Caco-2 (cell line): ENCODE measurements at regions not wholly inside any gene's neighbourhood (a gene's known extent, or its start where the extent isn't known, plus 50 kb on each side); places are given as distances from the start of the nearest gene placed in this dataset.

ENCODE experiments used
- BruUV-seq: library from RNA; stranded (reverse); fragments of 400-500 nt; replicated peaks from 2 replicates; lab custom pipeline; 2021; lab: Mats Ljungman, UMichigan
- CTCF ChIA-PET: fragments of 300-600 bp; sonication (Branson Sonifier 250); formaldehyde crosslinking; loops from one replicate; lab custom pipeline; 2022; ENCODE audit warnings: antibody characterized with exemption; lab: Charles Lee
- POLR2A ChIA-PET: fragments of 300-600 bp; sonication (Branson Sonifier 250); formaldehyde crosslinking; loops from one replicate; lab custom pipeline; 2022; ENCODE audit warnings: antibody characterized with exemption; lab: Charles Lee
- DNase-seq, 2 experiments: peaks; one replicate each; pipeline versions ENCODE4 v3.0.0 to v3.0.0-alpha.2; 2020 to 2022
- H3K27me3 ChIP-seq: replicated peaks from 2 replicates; pipeline ENCODE4 v1.6.0; 2011; ENCODE audit warnings: low read length; ENCODE audit not compliant: control insufficient read depth, insufficient read depth
- H3K36me3 ChIP-seq: 2 replicates; pipeline ENCODE4 v1.5.1; 2011; ENCODE audit warnings: low read length; ENCODE audit not compliant: control insufficient read depth, insufficient read depth
- H3K4me1 ChIP-seq: fragments of 250-450 bp; sonication (Bioruptor Pico); 2 replicates; pipeline ENCODE4 v1.5.1; 2020; ENCODE audit warnings: mild to moderate bottlenecking
- H3K4me3 ChIP-seq: 2 replicates; pipeline ENCODE4 v1.5.1; 2011; ENCODE audit warnings: low read depth, mild to moderate bottlenecking, control low read depth, low read length
- H3K9me3 ChIP-seq: fragments of 250-450 bp; sonication (Bioruptor Pico); 2 replicates; pipeline ENCODE4 v1.5.1; 2020; ENCODE audit warnings: mild to moderate bottlenecking, moderate library complexity
- H3K27ac Mint-ChIP-seq: one replicate; pipeline ENCODE4 v1.8.0; 2022; ENCODE audit warnings: mixed read lengths; ENCODE audit not compliant: unreplicated experiment
- H3K27me3 Mint-ChIP-seq: one replicate; pipeline ENCODE4 v1.8.0; 2022; ENCODE audit warnings: mixed read lengths; ENCODE audit not compliant: insufficient read depth, unreplicated experiment
- H3K36me3 Mint-ChIP-seq: one replicate; pipeline ENCODE4 v1.8.0; 2022; ENCODE audit warnings: mild to moderate bottlenecking, mixed read lengths; ENCODE audit not compliant: insufficient read depth, unreplicated experiment
- H3K4me1 Mint-ChIP-seq: one replicate; pipeline ENCODE4 v1.8.0; 2022; ENCODE audit warnings: low read depth, mixed read lengths; ENCODE audit not compliant: unreplicated experiment
- H3K4me3 Mint-ChIP-seq: one replicate; pipeline ENCODE4 v1.8.0; 2022; ENCODE audit warnings: mild to moderate bottlenecking, moderate library complexity, mixed read lengths; ENCODE audit not compliant: unreplicated experiment
- H3K9me3 Mint-ChIP-seq: one replicate; pipeline ENCODE4 v1.8.0; 2022; ENCODE audit warnings: mixed read lengths; ENCODE audit not compliant: unreplicated experiment
- intact Hi-C: fragments of 100-400 bp; cut with micrococcal nuclease; formaldehyde crosslinking; loops from one replicate; pipeline ENCODE4 v1.10.0; 2022; ENCODE audit not compliant: unreplicated experiment
- TF ChIP-seq, protein P1 (sequence below), 2 experiments: fragments of 200-600 bp in 1 of 2; IDR thresholded peaks; 1 replicate in 1 of 2; 2 replicates in 1 of 2; pipeline versions ENCODE4 v1.5.1 to v1.8.0; 2011 to 2022; ENCODE audit warnings: antibody characterized with exemption in 1 of 2, control low read depth in 1 of 2, inconsistent platforms in 1 of 2, low read depth in 1 of 2, low read length in 1 of 2, mild to moderate bottlenecking in 1 of 2, moderate library complexity in 1 of 2; ENCODE audit not compliant: insufficient read depth in 1 of 2, severe bottlenecking in 1 of 2, unreplicated experiment in 1 of 2

DNA sequence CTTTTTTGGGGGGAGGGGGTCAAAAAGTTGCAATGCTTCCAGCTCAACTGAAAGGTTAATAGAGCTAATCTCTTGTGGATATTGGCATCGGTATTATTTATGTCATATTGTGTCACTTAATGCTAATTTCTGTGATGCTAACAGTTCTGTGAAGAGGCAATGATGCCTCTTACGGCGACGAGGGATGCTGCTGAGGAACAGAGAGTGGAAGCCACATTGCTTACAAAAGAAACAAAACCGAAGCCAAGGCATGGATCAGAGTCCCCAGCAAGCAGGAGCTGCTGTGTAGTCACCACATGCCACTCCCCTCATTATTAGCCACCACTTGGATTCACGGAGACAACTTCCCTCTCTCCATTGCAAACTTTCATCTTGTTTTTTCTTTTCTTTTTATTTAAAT lies 536.5 kb upstream of the MGMT start:
- Mint-ChIP-seq H3K27ac (no peak overlapping the region), H3K4me1 (no peaks in the 10 kb centered on the region), H3K36me3 (no peaks in the 10 kb centered on the region), H3K4me3 (no peak overlapping the region), H3K27me3 (peaks cover 19% of the 10 kb centered on the region), H3K9me3 (no peaks in the 10 kb centered on the region)
- Histone ChIP-seq H3K4me3 (no peak overlapping the region), H3K4me1 (no peaks in the 10 kb centered on the region), H3K9me3 (0 out of 2 replicates have a peak, but pooled peaks cover 4% of the 10 kb centered on the region), H3K36me3 (no peaks in the 10 kb centered on the region), H3K27me3 (no peaks in the 10 kb centered on the region)
- DNase-seq, result no peak
- TF ChIP-seq, protein P1, sequence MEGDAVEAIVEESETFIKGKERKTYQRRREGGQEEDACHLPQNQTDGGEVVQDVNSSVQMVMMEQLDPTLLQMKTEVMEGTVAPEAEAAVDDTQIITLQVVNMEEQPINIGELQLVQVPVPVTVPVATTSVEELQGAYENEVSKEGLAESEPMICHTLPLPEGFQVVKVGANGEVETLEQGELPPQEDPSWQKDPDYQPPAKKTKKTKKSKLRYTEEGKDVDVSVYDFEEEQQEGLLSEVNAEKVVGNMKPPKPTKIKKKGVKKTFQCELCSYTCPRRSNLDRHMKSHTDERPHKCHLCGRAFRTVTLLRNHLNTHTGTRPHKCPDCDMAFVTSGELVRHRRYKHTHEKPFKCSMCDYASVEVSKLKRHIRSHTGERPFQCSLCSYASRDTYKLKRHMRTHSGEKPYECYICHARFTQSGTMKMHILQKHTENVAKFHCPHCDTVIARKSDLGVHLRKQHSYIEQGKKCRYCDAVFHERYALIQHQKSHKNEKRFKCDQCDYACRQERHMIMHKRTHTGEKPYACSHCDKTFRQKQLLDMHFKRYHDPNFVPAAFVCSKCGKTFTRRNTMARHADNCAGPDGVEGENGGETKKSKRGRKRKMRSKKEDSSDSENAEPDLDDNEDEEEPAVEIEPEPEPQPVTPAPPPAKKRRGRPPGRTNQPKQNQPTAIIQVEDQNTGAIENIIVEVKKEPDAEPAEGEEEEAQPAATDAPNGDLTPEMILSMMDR (IDR thresholded peaks at IDR 0.05; ENCODE audit: insufficient read depth in 1 of 2, low read depth in 1 of 2, low read length in 1 of 2, severe bottlenecking in 1 of 2, unreplicated experiment in 1 of 2), result no peak
- no TSS peak for BruUV-seq
- CTCF ChIA-PET, result no interaction called here
- POLR2A ChIA-PET, result no interaction called here
- intact Hi-C loops, result no loop called here

DNA sequence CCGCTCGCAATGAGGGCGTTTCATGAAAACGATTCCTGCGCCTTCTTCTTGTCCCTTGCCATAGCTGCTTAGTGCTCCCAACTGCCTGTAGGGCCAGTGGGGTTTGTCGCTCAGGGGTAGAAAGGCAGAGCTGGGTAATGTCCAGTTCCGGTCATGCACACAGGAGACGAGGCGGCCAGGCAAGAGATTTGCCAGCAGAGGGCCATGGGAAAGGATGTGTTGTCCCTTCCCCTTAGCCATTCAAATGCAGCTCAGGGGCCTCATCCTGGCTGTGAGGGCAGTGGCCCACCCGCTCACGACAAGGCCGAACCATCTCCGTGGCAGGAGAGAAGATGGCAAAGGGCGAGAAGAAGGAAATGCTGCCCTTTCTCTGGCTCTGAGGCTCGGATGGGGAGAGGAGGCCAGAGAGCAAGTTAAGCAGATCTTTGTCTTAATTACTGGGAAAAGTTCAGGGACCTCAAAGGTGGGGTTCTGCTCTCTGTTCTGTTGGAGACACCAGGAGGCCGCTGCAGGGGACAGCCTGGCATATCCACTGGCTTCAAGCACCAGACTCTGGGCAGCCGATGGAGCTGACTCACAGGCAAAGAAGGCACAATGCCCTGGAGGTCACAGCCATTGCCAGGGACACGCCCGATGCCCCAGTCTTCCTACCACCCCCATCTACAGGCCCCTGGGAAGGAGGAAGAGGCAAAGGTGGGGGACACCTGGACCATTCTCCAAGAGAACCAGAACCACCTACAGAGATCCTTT lies 534.8 kb upstream of the MGMT start:
- H3K27ac Mint-ChIP-seq, result no peak overlapping the region
- ChIA-PET POLR2A (no interaction called here), CTCF (no interaction called here)
- no peaks in the 10 kb centered on the region for H3K9me3 Mint-ChIP-seq
- Histone ChIP-seq H3K9me3 (no peaks in the 10 kb centered on the region), H3K4me3 (no peak overlapping the region), H3K4me1 (no peaks in the 10 kb centered on the region), H3K36me3 (no peaks in the 10 kb centered on the region), H3K27me3 (no peaks in the 10 kb centered on the region)
- no peak for DNase-seq
- peaks cover 29% of the 10 kb centered on the region for H3K27me3 Mint-ChIP-seq
- intact Hi-C loops, result no loop called here
- TF ChIP-seq, protein P1 (IDR thresholded peaks at IDR 0.05; ENCODE audit: insufficient read depth in 1 of 2, low read depth in 1 of 2, low read length in 1 of 2, severe bottlenecking in 1 of 2, unreplicated experiment in 1 of 2), result no peak
- no peak overlapping the region for H3K4me3 Mint-ChIP-seq
- BruUV-seq, result no TSS peak
- no peaks in the 10 kb centered on the region for H3K4me1 Mint-ChIP-seq
- no peaks in the 10 kb centered on the region for H3K36me3 Mint-ChIP-seq

DNA sequence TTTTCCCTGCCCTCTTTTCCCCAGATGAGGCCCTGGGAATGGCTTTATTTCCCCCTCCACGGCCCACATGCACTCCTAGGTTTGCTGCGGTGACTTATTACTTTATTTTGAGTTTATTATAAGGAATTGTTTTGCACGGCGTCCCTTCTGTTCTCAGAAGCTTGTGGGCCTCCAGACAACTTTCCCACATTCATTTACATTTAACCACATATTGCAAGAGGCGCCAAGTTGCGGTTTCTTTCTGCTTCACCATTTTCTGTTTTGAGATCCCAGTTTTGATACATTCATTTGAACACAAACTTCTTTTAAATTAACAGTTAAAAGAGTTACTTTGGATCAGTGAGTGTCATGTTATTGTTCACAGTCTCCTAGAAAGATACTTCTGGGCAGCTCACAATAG lies 532.5 kb upstream of the MGMT start:
- ChIA-PET POLR2A (no interaction called here), CTCF (no interaction called here)
- no peaks in the 10 kb centered on the region for H3K36me3 Mint-ChIP-seq
- no TSS peak for BruUV-seq
- Histone ChIP-seq H3K27me3 (no peaks in the 10 kb centered on the region), H3K4me3 (no peak overlapping the region), H3K36me3 (no peaks in the 10 kb centered on the region), H3K4me1 (no peaks in the 10 kb centered on the region), H3K9me3 (no peaks in the 10 kb centered on the region)
- intact Hi-C loops, result no loop called here
- no peaks in the 10 kb centered on the region for H3K4me1 Mint-ChIP-seq
- DNase-seq, result no peak
- H3K4me3 Mint-ChIP-seq, result no peak overlapping the region
- H3K9me3 Mint-ChIP-seq, result no peaks in the 10 kb centered on the region
- H3K27me3 Mint-ChIP-seq, result peaks cover 35% of the 10 kb centered on the region
- no peak overlapping the region for H3K27ac Mint-ChIP-seq
- TF ChIP-seq, protein P1 (IDR thresholded peaks at IDR 0.05; ENCODE audit: insufficient read depth in 1 of 2, low read depth in 1 of 2, low read length in 1 of 2, severe bottlenecking in 1 of 2, unreplicated experiment in 1 of 2), result no peak
